ENCODE measurements at regions not wholly inside any gene's neighbourhood (a gene's known extent, or its start where the extent isn't known, plus 50 kb on each side); places are given as distances from the start of the nearest gene placed in this dataset.

GRCh38 chr21:18907076-18907475 is 503.5 kb upstream of the TMPRSS15 start:
- TF ChIP-seq POLR2A (IDR thresholded peaks at IDR 0.05) (no peak), CTCF (IDR thresholded peaks at IDR 0.05) (no peak)
